Caco-2 (cell line): ENCODE measurements at regions not wholly inside any gene's neighbourhood (a gene's known extent, or its start where the extent isn't known, plus 50 kb on each side); places are given as distances from the start of the nearest gene placed in this dataset.

Source experiments
- BruUV-seq: library from RNA; stranded (reverse); fragments of 400-500 nt; replicated peaks from 2 replicates; lab custom pipeline; 2021; lab: Mats Ljungman, UMichigan
- CTCF ChIA-PET: fragments of 300-600 bp; sonication (Branson Sonifier 250); formaldehyde crosslinking; loops from one replicate; lab custom pipeline; 2022; ENCODE audit warnings: antibody characterized with exemption; lab: Charles Lee
- POLR2A ChIA-PET: fragments of 300-600 bp; sonication (Branson Sonifier 250); formaldehyde crosslinking; loops from one replicate; lab custom pipeline; 2022; ENCODE audit warnings: antibody characterized with exemption; lab: Charles Lee
- DNase-seq, 2 experiments: peaks; one replicate each; pipeline versions ENCODE4 v3.0.0 to v3.0.0-alpha.2; 2020 to 2022
- H3K27me3 ChIP-seq: replicated peaks from 2 replicates; pipeline ENCODE4 v1.6.0; 2011; ENCODE audit warnings: low read length; ENCODE audit not compliant: control insufficient read depth, insufficient read depth
- H3K36me3 ChIP-seq: 2 replicates; pipeline ENCODE4 v1.5.1; 2011; ENCODE audit warnings: low read length; ENCODE audit not compliant: control insufficient read depth, insufficient read depth
- H3K4me1 ChIP-seq: fragments of 250-450 bp; sonication (Bioruptor Pico); 2 replicates; pipeline ENCODE4 v1.5.1; 2020; ENCODE audit warnings: mild to moderate bottlenecking
- H3K4me3 ChIP-seq: 2 replicates; pipeline ENCODE4 v1.5.1; 2011; ENCODE audit warnings: low read depth, mild to moderate bottlenecking, control low read depth, low read length
- H3K9me3 ChIP-seq: fragments of 250-450 bp; sonication (Bioruptor Pico); 2 replicates; pipeline ENCODE4 v1.5.1; 2020; ENCODE audit warnings: mild to moderate bottlenecking, moderate library complexity
- H3K27ac Mint-ChIP-seq: one replicate; pipeline ENCODE4 v1.8.0; 2022; ENCODE audit warnings: mixed read lengths; ENCODE audit not compliant: unreplicated experiment
- H3K27me3 Mint-ChIP-seq: one replicate; pipeline ENCODE4 v1.8.0; 2022; ENCODE audit warnings: mixed read lengths; ENCODE audit not compliant: insufficient read depth, unreplicated experiment
- H3K36me3 Mint-ChIP-seq: one replicate; pipeline ENCODE4 v1.8.0; 2022; ENCODE audit warnings: mild to moderate bottlenecking, mixed read lengths; ENCODE audit not compliant: insufficient read depth, unreplicated experiment
- H3K4me1 Mint-ChIP-seq: one replicate; pipeline ENCODE4 v1.8.0; 2022; ENCODE audit warnings: low read depth, mixed read lengths; ENCODE audit not compliant: unreplicated experiment
- H3K4me3 Mint-ChIP-seq: one replicate; pipeline ENCODE4 v1.8.0; 2022; ENCODE audit warnings: mild to moderate bottlenecking, moderate library complexity, mixed read lengths; ENCODE audit not compliant: unreplicated experiment
- H3K9me3 Mint-ChIP-seq: one replicate; pipeline ENCODE4 v1.8.0; 2022; ENCODE audit warnings: mixed read lengths; ENCODE audit not compliant: unreplicated experiment
- CTCF ChIP-seq, 2 experiments: fragments of 200-600 bp in 1 of 2; IDR thresholded peaks; 1 replicate in 1 of 2; 2 replicates in 1 of 2; pipeline versions ENCODE4 v1.5.1 to v1.8.0; 2011 to 2022; ENCODE audit warnings: antibody characterized with exemption in 1 of 2, control low read depth in 1 of 2, inconsistent platforms in 1 of 2, low read depth in 1 of 2, low read length in 1 of 2, mild to moderate bottlenecking in 1 of 2, moderate library complexity in 1 of 2; ENCODE audit not compliant: insufficient read depth in 1 of 2, severe bottlenecking in 1 of 2, unreplicated experiment in 1 of 2
- intact Hi-C: fragments of 100-400 bp; cut with micrococcal nuclease; formaldehyde crosslinking; loops from one replicate; pipeline ENCODE4 v1.10.0; 2022; ENCODE audit not compliant: unreplicated experiment

- Histone ChIP-seq H3K36me3 (no peaks in the 10 kb centered on the region), H3K9me3 (0 out of 2 replicates have a peak, but pooled peaks cover 3% of the 10 kb centered on the region), H3K4me1 (no peaks in the 10 kb centered on the region), H3K4me3 (no peak overlapping the region), H3K27me3 (no peaks in the 10 kb centered on the region)
- POLR2A ChIA-PET: no interaction called here
- Mint-ChIP-seq H3K9me3 (peaks cover 10% of the 10 kb centered on the region), H3K36me3 (no peaks in the 10 kb centered on the region), H3K4me3 (no peak overlapping the region), H3K27ac (no peak overlapping the region), H3K4me1 (no peaks in the 10 kb centered on the region), H3K27me3 (no peaks in the 10 kb centered on the region)
- intact Hi-C loops: no loop called here
- DNase-seq: no peak
- CTCF ChIA-PET: no interaction called here
- TF ChIP-seq CTCF (IDR thresholded peaks at IDR 0.05; ENCODE audit: insufficient read depth in 1 of 2, low read depth in 1 of 2, low read length in 1 of 2, severe bottlenecking in 1 of 2, unreplicated experiment in 1 of 2): no peak
- BruUV-seq: no TSS peak
These were observed 813.3 kb upstream of the RAG2 start for GRCh38 chr11:37411289-37411688.

- intact Hi-C loops: no loop called here
- no peaks in the 10 kb centered on the region for H3K4me1 Mint-ChIP-seq
- H3K27me3 Mint-ChIP-seq: no peaks in the 10 kb centered on the region
- H3K4me3 ChIP-seq: no peak overlapping the region
- peaks cover 10% of the 10 kb centered on the region for H3K9me3 Mint-ChIP-seq
- 0 out of 2 replicates have a peak, but pooled peaks cover 3% of the 10 kb centered on the region for H3K9me3 ChIP-seq
- H3K36me3 Mint-ChIP-seq: no peaks in the 10 kb centered on the region
- H3K4me3 Mint-ChIP-seq: no peak overlapping the region
- TF ChIP-seq CTCF (IDR thresholded peaks at IDR 0.05; ENCODE audit: insufficient read depth in 1 of 2, low read depth in 1 of 2, low read length in 1 of 2, severe bottlenecking in 1 of 2, unreplicated experiment in 1 of 2): no peak
- DNase-seq: no peak
- POLR2A ChIA-PET: no interaction called here
- no peaks in the 10 kb centered on the region for H3K36me3 ChIP-seq
- no TSS peak for BruUV-seq
- no peaks in the 10 kb centered on the region for H3K4me1 ChIP-seq
- CTCF ChIA-PET: no interaction called here
- H3K27ac Mint-ChIP-seq: no peak overlapping the region
- no peaks in the 10 kb centered on the region for H3K27me3 ChIP-seq
These were observed 811.1 kb upstream of the RAG2 start for GRCh38 chr11:37409124-37409523.

- no peaks in the 10 kb centered on the region for H3K4me1 ChIP-seq
- H3K27me3 ChIP-seq: no peaks in the 10 kb centered on the region
- Mint-ChIP-seq H3K4me3 (no peak overlapping the region), H3K36me3 (no peaks in the 10 kb centered on the region), H3K27me3 (no peaks in the 10 kb centered on the region), H3K27ac (no peak overlapping the region), H3K4me1 (no peaks in the 10 kb centered on the region), H3K9me3 (peaks cover 10% of the 10 kb centered on the region)
- H3K36me3 ChIP-seq: no peaks in the 10 kb centered on the region
- CTCF ChIA-PET: no interaction called here
- BruUV-seq: no TSS peak
- no peak for TF ChIP-seq CTCF (IDR thresholded peaks at IDR 0.05; ENCODE audit: insufficient read depth in 1 of 2, low read depth in 1 of 2, low read length in 1 of 2, severe bottlenecking in 1 of 2, unreplicated experiment in 1 of 2)
- POLR2A ChIA-PET: no interaction called here
- intact Hi-C loops: no loop called here
- no peak overlapping the region for H3K4me3 ChIP-seq
- DNase-seq: no peak
- H3K9me3 ChIP-seq: 0 out of 2 replicates have a peak, but pooled peaks cover 3% of the 10 kb centered on the region
These were observed 809.4 kb upstream of the RAG2 start for GRCh38 chr11:37407461-37407860.
